ENCODE measurements at regions not wholly inside any gene's neighbourhood (a gene's known extent, or its start where the extent isn't known, plus 50 kb on each side); places are given as distances from the start of the nearest gene placed in this dataset.

DNA sequence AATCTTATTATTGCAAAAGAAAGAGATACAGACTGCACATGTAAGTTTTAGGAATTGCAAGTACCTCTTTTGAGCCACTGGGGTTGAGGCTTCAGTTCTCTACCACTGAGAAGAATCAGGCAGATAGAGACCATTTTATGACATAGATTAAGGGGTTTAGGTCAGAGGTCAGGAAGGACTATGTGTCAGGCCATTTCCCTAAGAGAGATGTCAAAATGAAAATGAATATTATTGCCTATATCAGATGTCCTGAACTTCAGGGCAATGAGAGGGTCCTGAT is 113.7 kb downstream of the GATA6 start:
- TF ChIP-seq, protein P1, sequence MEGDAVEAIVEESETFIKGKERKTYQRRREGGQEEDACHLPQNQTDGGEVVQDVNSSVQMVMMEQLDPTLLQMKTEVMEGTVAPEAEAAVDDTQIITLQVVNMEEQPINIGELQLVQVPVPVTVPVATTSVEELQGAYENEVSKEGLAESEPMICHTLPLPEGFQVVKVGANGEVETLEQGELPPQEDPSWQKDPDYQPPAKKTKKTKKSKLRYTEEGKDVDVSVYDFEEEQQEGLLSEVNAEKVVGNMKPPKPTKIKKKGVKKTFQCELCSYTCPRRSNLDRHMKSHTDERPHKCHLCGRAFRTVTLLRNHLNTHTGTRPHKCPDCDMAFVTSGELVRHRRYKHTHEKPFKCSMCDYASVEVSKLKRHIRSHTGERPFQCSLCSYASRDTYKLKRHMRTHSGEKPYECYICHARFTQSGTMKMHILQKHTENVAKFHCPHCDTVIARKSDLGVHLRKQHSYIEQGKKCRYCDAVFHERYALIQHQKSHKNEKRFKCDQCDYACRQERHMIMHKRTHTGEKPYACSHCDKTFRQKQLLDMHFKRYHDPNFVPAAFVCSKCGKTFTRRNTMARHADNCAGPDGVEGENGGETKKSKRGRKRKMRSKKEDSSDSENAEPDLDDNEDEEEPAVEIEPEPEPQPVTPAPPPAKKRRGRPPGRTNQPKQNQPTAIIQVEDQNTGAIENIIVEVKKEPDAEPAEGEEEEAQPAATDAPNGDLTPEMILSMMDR (IDR thresholded peaks at IDR 0.05; ENCODE audit: low read length), result no peak
- TF ChIP-seq EZH2 (IDR thresholded peaks at IDR 0.05; ENCODE audit: borderline replicate concordance, low read length), result no peak

Measured in OCI-LY1 (cell line).